ENCODE measurements at regions not wholly inside any gene's neighbourhood (a gene's known extent, or its start where the extent isn't known, plus 50 kb on each side); places are given as distances from the start of the nearest gene placed in this dataset.
"Not testable (repeated sequence)": the region's sequence is repeated elsewhere in the genome, so short reads cannot be mapped to it uniquely, and the experiment has no call there.

DNA sequence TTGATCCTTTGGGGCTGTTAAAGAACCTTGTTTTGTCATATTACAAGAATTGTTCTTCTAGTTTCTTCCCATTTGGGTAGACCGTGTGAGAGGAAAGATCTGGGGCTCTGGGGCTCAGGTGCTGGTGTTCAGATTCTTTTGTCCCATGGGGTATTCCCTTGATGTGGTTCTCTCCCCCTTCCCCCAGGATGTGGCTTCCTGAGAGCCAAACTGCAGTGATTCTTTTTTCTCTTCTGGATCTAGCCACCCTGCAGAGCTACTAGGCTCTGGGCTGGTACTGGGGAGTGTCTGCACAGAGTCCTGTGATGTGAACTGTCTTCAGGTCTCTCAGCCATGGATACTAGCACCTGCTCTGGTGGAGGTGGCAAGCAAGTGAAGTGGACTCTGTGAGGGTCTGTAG is 480.5 kb upstream of the MAN1A1 start:
- no peaks in the 10 kb centered on the region for H3K9me3 ChIP-seq (ENCODE audit: low read depth, low read length, poor library complexity, severe bottlenecking)
- H3K36me3 ChIP-seq (ENCODE audit: insufficient read depth, low read length, poor library complexity, severe bottlenecking) = no peaks in the 10 kb centered on the region
- TF ChIP-seq, protein P1, sequence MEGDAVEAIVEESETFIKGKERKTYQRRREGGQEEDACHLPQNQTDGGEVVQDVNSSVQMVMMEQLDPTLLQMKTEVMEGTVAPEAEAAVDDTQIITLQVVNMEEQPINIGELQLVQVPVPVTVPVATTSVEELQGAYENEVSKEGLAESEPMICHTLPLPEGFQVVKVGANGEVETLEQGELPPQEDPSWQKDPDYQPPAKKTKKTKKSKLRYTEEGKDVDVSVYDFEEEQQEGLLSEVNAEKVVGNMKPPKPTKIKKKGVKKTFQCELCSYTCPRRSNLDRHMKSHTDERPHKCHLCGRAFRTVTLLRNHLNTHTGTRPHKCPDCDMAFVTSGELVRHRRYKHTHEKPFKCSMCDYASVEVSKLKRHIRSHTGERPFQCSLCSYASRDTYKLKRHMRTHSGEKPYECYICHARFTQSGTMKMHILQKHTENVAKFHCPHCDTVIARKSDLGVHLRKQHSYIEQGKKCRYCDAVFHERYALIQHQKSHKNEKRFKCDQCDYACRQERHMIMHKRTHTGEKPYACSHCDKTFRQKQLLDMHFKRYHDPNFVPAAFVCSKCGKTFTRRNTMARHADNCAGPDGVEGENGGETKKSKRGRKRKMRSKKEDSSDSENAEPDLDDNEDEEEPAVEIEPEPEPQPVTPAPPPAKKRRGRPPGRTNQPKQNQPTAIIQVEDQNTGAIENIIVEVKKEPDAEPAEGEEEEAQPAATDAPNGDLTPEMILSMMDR (conservative IDR thresholded peaks at IDR 0.05; ENCODE audit: low read depth, low read length) = no peak
- TF ChIP-seq EZH2 (IDR thresholded peaks at IDR 0.05; ENCODE audit: borderline replicate concordance, low read depth, low read length, poor library complexity, severe bottlenecking) = no peak
- H3K27me3 ChIP-seq (replicated peaks; ENCODE audit: insufficient read depth, low read depth, low read length, poor library complexity) = no peaks in the 10 kb centered on the region
- ChIA-PET POLR2A (ENCODE audit: low non-redundant PET) (no interaction called here), CTCF (no interaction called here)
- H3K4me1 ChIP-seq (ENCODE audit: insufficient read depth, low read length, poor library complexity, severe bottlenecking) = no peaks in the 10 kb centered on the region
- intact Hi-C loops (cut with micrococcal nuclease; ENCODE audit: unreplicated experiment) = no loop called here
- DNase-seq (ENCODE audit: low spot score) = no peak
- no peak overlapping the region for H3K4me3 ChIP-seq (ENCODE audit: low read depth, low read length, poor library complexity, severe bottlenecking)
- no TSS peak for BruUV-seq (replicated peaks)
- no peak overlapping the region for H3K27ac ChIP-seq (ENCODE audit: low read depth, low read length, poor library complexity, severe bottlenecking)

DNA sequence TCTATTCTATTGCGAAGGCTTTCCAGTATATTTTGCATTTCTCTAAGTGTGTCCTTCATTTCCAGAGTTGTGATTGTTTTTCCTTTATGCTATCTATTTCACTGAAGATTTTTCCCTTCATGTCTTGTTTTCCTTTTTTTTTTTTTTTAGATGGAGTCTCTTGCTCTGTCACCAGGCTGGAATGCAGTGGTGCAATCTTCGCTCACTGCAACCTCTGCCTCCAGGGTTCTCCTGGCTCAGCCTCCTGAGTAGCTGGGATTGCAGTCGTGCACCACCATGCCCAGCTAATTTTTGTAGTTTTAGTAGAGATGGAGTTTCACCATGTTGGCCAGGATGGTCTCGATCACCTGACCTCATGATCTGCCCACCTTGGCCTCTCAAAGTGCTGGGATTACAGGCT is 479.9 kb upstream of the MAN1A1 start:
- CTCF ChIA-PET; BruUV-seq (replicated peaks): not testable (repeated sequence)

DNA sequence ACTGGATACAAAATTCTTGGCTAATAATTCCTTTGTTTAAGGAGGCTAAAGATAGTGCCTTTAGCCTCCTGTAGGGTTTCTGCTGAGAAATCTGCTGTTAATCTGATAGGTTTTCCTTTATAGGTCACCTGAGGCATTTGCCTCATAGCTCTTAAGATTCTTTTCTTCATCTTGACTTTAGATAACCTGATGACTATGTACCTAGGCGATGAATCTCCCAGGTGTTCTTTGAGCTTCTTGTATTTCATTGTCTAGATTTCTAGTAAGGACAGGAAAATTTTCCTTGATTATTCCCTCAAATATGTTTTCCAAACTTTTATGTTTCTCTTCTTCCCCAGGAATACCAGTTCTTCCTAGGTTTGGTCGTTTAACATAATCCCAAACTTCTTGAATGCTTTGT is 479.4 kb upstream of the MAN1A1 start:
- DNase-seq (ENCODE audit: low spot score) = no peak
- ChIA-PET CTCF (no interaction called here), POLR2A (ENCODE audit: low non-redundant PET) (no interaction called here)
- intact Hi-C loops (cut with micrococcal nuclease; ENCODE audit: unreplicated experiment) = no loop called here
- Histone ChIP-seq H3K27ac (ENCODE audit: low read depth, low read length, poor library complexity, severe bottlenecking) (no peak overlapping the region), H3K4me1 (ENCODE audit: insufficient read depth, low read length, poor library complexity, severe bottlenecking) (no peaks in the 10 kb centered on the region), H3K4me3 (ENCODE audit: low read depth, low read length, poor library complexity, severe bottlenecking) (no peak overlapping the region), H3K27me3 (replicated peaks; ENCODE audit: insufficient read depth, low read depth, low read length, poor library complexity) (no peaks in the 10 kb centered on the region), H3K36me3 (ENCODE audit: insufficient read depth, low read length, poor library complexity, severe bottlenecking) (no peaks in the 10 kb centered on the region), H3K9me3 (ENCODE audit: low read depth, low read length, poor library complexity, severe bottlenecking) (no peaks in the 10 kb centered on the region)
- TF ChIP-seq, protein P1 (conservative IDR thresholded peaks at IDR 0.05; ENCODE audit: low read depth, low read length) = no peak
- TF ChIP-seq EZH2 (IDR thresholded peaks at IDR 0.05; ENCODE audit: borderline replicate concordance, low read depth, low read length, poor library complexity, severe bottlenecking) = no peak
- no TSS peak for BruUV-seq (replicated peaks)

More for the DNA sequence above, 479.9 kb upstream of the MAN1A1 start:
- H3K4me1 ChIP-seq (ENCODE audit: insufficient read depth, low read length, poor library complexity, severe bottlenecking); H3K27me3 ChIP-seq (replicated peaks; ENCODE audit: insufficient read depth, low read depth, low read length, poor library complexity); H3K9me3 ChIP-seq (ENCODE audit: low read depth, low read length, poor library complexity, severe bottlenecking); DNase-seq (ENCODE audit: low spot score); intact Hi-C loops (cut with micrococcal nuclease; ENCODE audit: unreplicated experiment); H3K4me3 ChIP-seq (ENCODE audit: low read depth, low read length, poor library complexity, severe bottlenecking); H3K36me3 ChIP-seq (ENCODE audit: insufficient read depth, low read length, poor library complexity, severe bottlenecking); POLR2A ChIA-PET (ENCODE audit: low non-redundant PET); H3K27ac ChIP-seq (ENCODE audit: low read depth, low read length, poor library complexity, severe bottlenecking): not testable (repeated sequence)

DNA sequence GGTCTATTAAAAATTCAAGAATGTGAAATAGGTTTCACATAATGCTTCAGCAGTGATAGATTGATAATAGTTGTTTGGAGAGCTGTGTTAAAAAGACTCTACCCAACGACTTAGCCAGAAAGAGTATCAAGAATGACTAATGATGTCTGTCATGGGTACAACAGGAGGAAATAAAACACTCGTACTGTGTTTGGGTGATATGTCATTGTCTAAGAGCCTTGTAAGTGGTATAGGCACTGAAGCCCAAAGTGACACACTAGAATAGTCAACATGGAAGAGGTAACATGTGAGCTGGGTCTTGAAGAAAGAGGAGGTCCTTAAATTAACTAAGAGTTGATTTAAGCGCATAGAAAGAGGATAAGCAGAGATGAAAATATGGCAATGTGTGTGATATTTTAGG is 471.8 kb upstream of the MAN1A1 start:
- H3K9me3 ChIP-seq (ENCODE audit: low read depth, low read length, poor library complexity, severe bottlenecking) = no peaks in the 10 kb centered on the region
- no peak for DNase-seq (ENCODE audit: low spot score)
- H3K4me1 ChIP-seq (ENCODE audit: insufficient read depth, low read length, poor library complexity, severe bottlenecking) = no peaks in the 10 kb centered on the region
- POLR2A ChIA-PET (ENCODE audit: low non-redundant PET) = no interaction called here
- no TSS peak for BruUV-seq (replicated peaks)
- H3K4me3 ChIP-seq (ENCODE audit: low read depth, low read length, poor library complexity, severe bottlenecking) = no peak overlapping the region
- no peaks in the 10 kb centered on the region for H3K27me3 ChIP-seq (replicated peaks; ENCODE audit: insufficient read depth, low read depth, low read length, poor library complexity)
- CTCF ChIA-PET = no interaction called here
- H3K36me3 ChIP-seq (ENCODE audit: insufficient read depth, low read length, poor library complexity, severe bottlenecking) = no peaks in the 10 kb centered on the region
- TF ChIP-seq, protein P1 (conservative IDR thresholded peaks at IDR 0.05; ENCODE audit: low read depth, low read length) = no peak
- TF ChIP-seq EZH2 (IDR thresholded peaks at IDR 0.05; ENCODE audit: borderline replicate concordance, low read depth, low read length, poor library complexity, severe bottlenecking) = no peak
- no peak overlapping the region for H3K27ac ChIP-seq (ENCODE audit: low read depth, low read length, poor library complexity, severe bottlenecking)
- intact Hi-C loops (cut with micrococcal nuclease; ENCODE audit: unreplicated experiment) = no loop called here
